DND-41 (cell line): ENCODE measurements at regions not wholly inside any gene's neighbourhood (a gene's known extent, or its start where the extent isn't known, plus 50 kb on each side); places are given as distances from the start of the nearest gene placed in this dataset.

Experiments used
- ATAC-seq: fragments of 200-7000 bp; cut with Tn5 transposase; 3 replicates; pipeline ENCODE4 v1.9.1; 2021; ENCODE audit warnings: low read depth; ENCODE audit not compliant: insufficient read depth
- DNase-seq: peaks from one replicate; pipeline ENCODE4 v3.0.0-alpha.2; 2020
- H2AFZ ChIP-seq: 2 replicates; pipeline ENCODE4 v1.6.0; 2012; ENCODE audit warnings: low read depth, low read length
- H3K27ac ChIP-seq: 2 replicates; pipeline ENCODE4 v1.5.1; 2012; ENCODE audit warnings: low read length, inconsistent platforms
- H3K27me3 ChIP-seq: fragments of 200-600 bp; sonication (generic); 2 replicates; pipeline ENCODE4 v1.6.0; 2012; ENCODE audit warnings: low read length, mild to moderate bottlenecking, inconsistent platforms; ENCODE audit not compliant: insufficient read depth, poor library complexity
- H3K36me3 ChIP-seq: 2 replicates; pipeline ENCODE4 v1.5.1; 2012; ENCODE audit warnings: low read length, inconsistent platforms; ENCODE audit not compliant: insufficient read depth
- H3K4me1 ChIP-seq: 2 replicates; pipeline ENCODE4 v1.5.1; 2012; ENCODE audit warnings: mild to moderate bottlenecking, low read length; ENCODE audit not compliant: insufficient read depth
- H3K4me2 ChIP-seq: 2 replicates; pipeline ENCODE4 v1.6.0; 2012; ENCODE audit warnings: mild to moderate bottlenecking, moderate library complexity, low read length, inconsistent platforms; ENCODE audit not compliant: insufficient read depth
- H3K4me3 ChIP-seq, 2 experiments: fragments of 200-600 bp in 1 of 2; shearing (Covaris generic) in 1 of 2; 2 replicates each; pipeline ENCODE4 v1.5.1; 2012 to 2016; ENCODE audit warnings: inconsistent platforms in 2 of 2, low read length in 2 of 2, mild to moderate bottlenecking in 2 of 2, low read depth in 1 of 2, moderate library complexity in 1 of 2
- H3K79me2 ChIP-seq: 2 replicates; pipeline ENCODE4 v1.6.0; 2012; ENCODE audit warnings: low read length, inconsistent platforms; ENCODE audit not compliant: insufficient read depth
- H3K9ac ChIP-seq: 2 replicates; pipeline ENCODE4 v1.6.0; 2012; ENCODE audit warnings: low read depth, mild to moderate bottlenecking, inconsistent platforms, low read length, moderate library complexity
- H3K9me3 ChIP-seq: 2 replicates; pipeline ENCODE4 v1.5.1; 2012; ENCODE audit warnings: low read length, moderate library complexity, mild to moderate bottlenecking, inconsistent platforms; ENCODE audit not compliant: insufficient read depth, severe bottlenecking
- H4K20me1 ChIP-seq: 2 replicates; pipeline ENCODE4 v1.6.0; 2012; ENCODE audit warnings: low read length; ENCODE audit not compliant: insufficient read depth
- EZH2 ChIP-seq: IDR thresholded peaks from 3 replicates; pipeline ENCODE4 v1.6.1; 2012; ENCODE audit warnings: borderline replicate concordance, low read depth, mild to moderate bottlenecking, moderate library complexity, low read length, inconsistent platforms; ENCODE audit not compliant: severe bottlenecking
- TF ChIP-seq, protein P1 (sequence below): IDR thresholded peaks from 2 replicates; pipeline ENCODE4 v1.5.1; 2012; ENCODE audit warnings: borderline replicate concordance, low read length, moderate library complexity, mild to moderate bottlenecking; ENCODE audit not compliant: poor library complexity, severe bottlenecking; ENCODE audit errors: extremely low read depth

DNA sequence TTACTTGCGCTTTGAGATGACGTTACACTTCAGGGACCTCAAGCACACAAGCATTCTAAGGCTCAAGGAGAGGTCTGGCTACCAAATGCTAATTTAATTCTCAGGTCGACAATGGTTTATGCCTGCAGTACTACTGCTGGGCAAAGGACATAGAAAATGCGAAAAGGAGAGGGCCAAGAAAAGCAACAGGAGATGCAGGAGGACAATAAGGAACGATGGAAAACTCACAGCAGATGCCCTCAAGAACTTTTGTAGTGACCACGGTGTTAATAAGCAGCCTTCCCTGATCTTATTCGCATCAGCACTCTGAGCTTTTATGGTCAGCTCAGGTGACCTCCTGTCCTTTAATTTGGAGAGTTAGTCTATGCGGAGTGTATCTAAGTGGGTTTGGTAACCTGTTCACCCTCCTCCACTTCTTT is 146.3 kb downstream of the GPR85 start:
- TF ChIP-seq, protein P1, sequence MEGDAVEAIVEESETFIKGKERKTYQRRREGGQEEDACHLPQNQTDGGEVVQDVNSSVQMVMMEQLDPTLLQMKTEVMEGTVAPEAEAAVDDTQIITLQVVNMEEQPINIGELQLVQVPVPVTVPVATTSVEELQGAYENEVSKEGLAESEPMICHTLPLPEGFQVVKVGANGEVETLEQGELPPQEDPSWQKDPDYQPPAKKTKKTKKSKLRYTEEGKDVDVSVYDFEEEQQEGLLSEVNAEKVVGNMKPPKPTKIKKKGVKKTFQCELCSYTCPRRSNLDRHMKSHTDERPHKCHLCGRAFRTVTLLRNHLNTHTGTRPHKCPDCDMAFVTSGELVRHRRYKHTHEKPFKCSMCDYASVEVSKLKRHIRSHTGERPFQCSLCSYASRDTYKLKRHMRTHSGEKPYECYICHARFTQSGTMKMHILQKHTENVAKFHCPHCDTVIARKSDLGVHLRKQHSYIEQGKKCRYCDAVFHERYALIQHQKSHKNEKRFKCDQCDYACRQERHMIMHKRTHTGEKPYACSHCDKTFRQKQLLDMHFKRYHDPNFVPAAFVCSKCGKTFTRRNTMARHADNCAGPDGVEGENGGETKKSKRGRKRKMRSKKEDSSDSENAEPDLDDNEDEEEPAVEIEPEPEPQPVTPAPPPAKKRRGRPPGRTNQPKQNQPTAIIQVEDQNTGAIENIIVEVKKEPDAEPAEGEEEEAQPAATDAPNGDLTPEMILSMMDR, result no peak
- no peak for TF ChIP-seq EZH2
- peak overlapping the region; percentile 99 for H2AFZ ChIP-seq
- H3K9ac ChIP-seq, result peak overlapping the region; percentile 63
- peaks cover 38% of the 10 kb centered on the region for H3K4me1 ChIP-seq
- H3K4me2 ChIP-seq, result peak overlapping the region; percentile 80
- ATAC-seq, result peak; percentile 29; the same call in 2 of the 3 replicates
- peaks cover 2% of the 10 kb centered on the region for H3K27me3 ChIP-seq
- peak overlapping the region; percentile 84 for H3K27ac ChIP-seq
- H4K20me1 ChIP-seq, result no peaks in the 10 kb centered on the region; the same call in 1 of the 2 replicates
- peak overlapping the region; percentile 23 to 76 for H3K4me3 ChIP-seq
- no peaks in the 10 kb centered on the region for H3K9me3 ChIP-seq
- peaks cover 39% of the 10 kb centered on the region for H3K79me2 ChIP-seq
- no peak for DNase-seq
- H3K36me3 ChIP-seq, result no peaks in the 10 kb centered on the region; the same call in 1 of the 2 replicates

DNA sequence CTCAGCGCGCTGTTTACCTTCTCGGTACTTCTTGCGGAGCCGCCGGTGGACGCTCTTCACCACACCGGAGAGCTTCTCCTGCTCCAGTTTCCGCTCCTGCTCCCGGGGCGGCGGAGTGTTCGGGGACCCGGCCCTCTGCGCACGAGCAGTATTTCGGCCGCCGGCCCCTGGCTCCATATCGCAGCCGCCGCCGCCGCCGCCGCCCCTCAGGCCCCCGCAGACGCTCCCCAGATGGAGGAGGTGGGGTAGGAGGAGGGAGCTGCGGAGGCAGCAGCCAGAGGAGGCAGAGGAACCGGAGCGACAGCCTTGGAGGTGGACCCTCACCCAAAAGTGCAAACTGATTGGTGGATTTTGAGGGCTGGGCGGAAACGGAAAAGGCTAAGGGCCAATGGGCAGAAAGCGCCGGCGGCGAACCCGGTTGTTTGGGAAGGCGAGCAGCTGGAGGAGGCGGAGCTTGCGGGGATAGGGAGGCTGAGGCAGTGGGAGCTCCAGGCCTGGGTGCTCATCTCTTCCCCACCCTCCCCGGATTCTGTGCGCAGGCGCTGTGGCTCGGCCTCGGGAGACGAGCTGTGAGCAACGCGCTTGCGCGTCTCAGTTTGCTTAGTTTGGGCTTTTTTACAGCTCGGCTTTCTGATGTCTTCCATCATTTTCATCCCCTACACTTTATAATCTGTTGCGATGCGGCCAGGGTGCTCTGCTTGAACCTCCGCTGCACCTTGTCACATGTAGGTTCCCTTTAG is 146.9 kb downstream of the GPR85 start:
- Histone ChIP-seq H4K20me1 (no peaks in the 10 kb centered on the region; the same call in 1 of the 2 replicates), H3K27ac (peak overlapping the region; percentile 84), H3K36me3 (no peaks in the 10 kb centered on the region; the same call in 1 of the 2 replicates), H3K9ac (peak overlapping the region; percentile 63), H3K4me3 (peak overlapping the region; percentile 74 to 76), H3K27me3 (no peaks in the 10 kb centered on the region), H3K4me1 (peaks cover 38% of the 10 kb centered on the region), H2AFZ (peak overlapping the region; percentile 99), H3K9me3 (no peaks in the 10 kb centered on the region), H3K4me2 (peak overlapping the region; percentile 80), H3K79me2 (peaks cover 43% of the 10 kb centered on the region)
- TF ChIP-seq EZH2, result no peak
- TF ChIP-seq, protein P1, result no peak
- DNase-seq, result peak; percentile 100
- peak; percentile 94 for ATAC-seq

DNA sequence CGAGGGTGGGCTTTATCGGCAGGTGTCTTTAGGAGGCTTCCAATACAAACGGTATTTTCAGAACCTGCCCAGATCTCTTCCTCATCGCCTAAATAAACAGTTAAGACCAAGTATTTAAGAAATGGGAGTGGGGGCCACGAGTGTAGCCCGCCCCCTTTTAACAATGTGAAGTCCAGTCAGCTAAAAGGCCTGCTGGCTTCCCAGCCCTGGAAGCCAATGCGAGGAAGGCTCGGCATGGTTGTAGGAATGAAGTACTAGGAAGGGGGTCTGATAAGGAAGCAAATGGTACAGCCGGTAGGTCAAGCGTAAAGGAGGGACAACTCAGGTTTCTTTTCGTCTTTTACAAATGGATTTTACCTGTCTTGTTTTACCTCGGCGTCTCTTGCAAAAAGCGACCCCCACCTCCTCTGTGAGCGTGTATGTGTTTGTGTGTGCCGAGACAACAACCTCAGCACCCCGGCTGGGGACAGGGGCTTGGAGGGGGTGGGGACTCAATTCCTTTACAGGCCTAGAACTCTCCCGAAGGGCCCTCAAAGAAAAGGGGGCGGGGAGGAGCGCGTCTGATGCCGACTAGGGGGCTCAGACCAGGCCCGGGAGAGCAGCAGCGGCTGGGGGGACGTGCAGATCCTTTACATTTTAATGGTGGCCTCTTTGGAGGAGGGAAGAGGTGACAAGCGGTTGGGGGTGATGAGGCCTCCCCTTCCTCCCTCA is 147.6 kb downstream of the GPR85 start:
- ATAC-seq (peak; percentile 37), DNase-seq (peak; percentile 68)
- peak overlapping the region; percentile 79 for H2AFZ ChIP-seq
- no peaks in the 10 kb centered on the region; the same call in 1 of the 2 replicates for H3K36me3 ChIP-seq
- H3K4me3 ChIP-seq, result peak overlapping the region; percentile 74 to 76
- no peaks in the 10 kb centered on the region for H3K27me3 ChIP-seq
- TF ChIP-seq, protein P1, result no peak
- no peak for TF ChIP-seq EZH2
- H3K9me3 ChIP-seq, result no peaks in the 10 kb centered on the region
- peaks cover 50% of the 10 kb centered on the region for H3K79me2 ChIP-seq
- peak overlapping the region; percentile 67 for H3K27ac ChIP-seq
- no peaks in the 10 kb centered on the region; the same call in 1 of the 2 replicates for H4K20me1 ChIP-seq
- peaks cover 38% of the 10 kb centered on the region for H3K4me1 ChIP-seq
- peak overlapping the region; percentile 63 for H3K9ac ChIP-seq
- H3K4me2 ChIP-seq, result peak overlapping the region; percentile 80
